ENCODE measurements at regions not wholly inside any gene's neighbourhood (a gene's known extent, or its start where the extent isn't known, plus 50 kb on each side); places are given as distances from the start of the nearest gene placed in this dataset.

GRCh38 chr1:80915491-80915890 is 885.2 kb upstream of the ADGRL2 start:
- Histone ChIP-seq H3K36me3 (ENCODE audit: low read length) (no peaks in the 10 kb centered on the region), H3K79me2 (ENCODE audit: insufficient read depth, low read length) (no peaks in the 10 kb centered on the region), H3K9me2 (replicated peaks; ENCODE audit: insufficient read depth, low read length) (no peaks in the 10 kb centered on the region), H3K27me3 (ENCODE audit: low read length) (no peaks in the 10 kb centered on the region), H4K20me1 (ENCODE audit: low read depth, low read length) (no peaks in the 10 kb centered on the region), H3K4me2 (ENCODE audit: low read depth, low read length, poor library complexity, severe bottlenecking) (no peak overlapping the region), H3F3A (ENCODE audit: insufficient read depth) (no peaks in the 10 kb centered on the region), H3K9me3 (ENCODE audit: insufficient read depth, low read length) (no peaks in the 10 kb centered on the region), H3K27ac (ENCODE audit: low read depth, low read length) (no peak overlapping the region), H2AFZ (ENCODE audit: low read depth, low read length, severe bottlenecking) (no peak overlapping the region), H3K4me3 (ENCODE audit: insufficient read depth, low read length, poor library complexity, severe bottlenecking) (no peak overlapping the region), H3K9ac (ENCODE audit: low read length) (no peak overlapping the region)
- TF ChIP-seq CTCF (IDR thresholded peaks at IDR 0.05; ENCODE audit: insufficient read depth, low read length, poor library complexity, severe bottlenecking) (no peak), EZH2phosphoT487 (conservative IDR thresholded peaks at IDR 0.05; ENCODE audit: low read length) (no peak)

GRCh38 chr1:80910426-80910825 is 890.3 kb upstream of the ADGRL2 start:
- no peaks in the 10 kb centered on the region for H3K36me3 ChIP-seq (ENCODE audit: low read length)
- H3K9me2 ChIP-seq (replicated peaks; ENCODE audit: insufficient read depth, low read length) = no peaks in the 10 kb centered on the region
- no peaks in the 10 kb centered on the region for H3F3A ChIP-seq (ENCODE audit: insufficient read depth)
- no peaks in the 10 kb centered on the region for H3K27me3 ChIP-seq (ENCODE audit: low read length)
- H3K4me2 ChIP-seq (ENCODE audit: low read depth, low read length, poor library complexity, severe bottlenecking) = no peak overlapping the region
- no peaks in the 10 kb centered on the region for H3K9me3 ChIP-seq (ENCODE audit: insufficient read depth, low read length)
- H3K4me3 ChIP-seq (ENCODE audit: insufficient read depth, low read length, poor library complexity, severe bottlenecking) = no peak overlapping the region
- H3K27ac ChIP-seq (ENCODE audit: low read depth, low read length) = no peak overlapping the region
- TF ChIP-seq EZH2phosphoT487 (conservative IDR thresholded peaks at IDR 0.05; ENCODE audit: low read length) (no peak), CTCF (IDR thresholded peaks at IDR 0.05; ENCODE audit: insufficient read depth, low read length, poor library complexity, severe bottlenecking) (no peak)
- H4K20me1 ChIP-seq (ENCODE audit: low read depth, low read length) = no peaks in the 10 kb centered on the region
- H3K79me2 ChIP-seq (ENCODE audit: insufficient read depth, low read length) = no peaks in the 10 kb centered on the region
- H3K9ac ChIP-seq (ENCODE audit: low read length) = no peak overlapping the region
- H2AFZ ChIP-seq (ENCODE audit: low read depth, low read length, severe bottlenecking) = no peak overlapping the region

- no peak overlapping the region for H3K9ac ChIP-seq (ENCODE audit: low read length)
- H3K36me3 ChIP-seq (ENCODE audit: low read length) = no peaks in the 10 kb centered on the region
- H4K20me1 ChIP-seq (ENCODE audit: low read depth, low read length) = no peaks in the 10 kb centered on the region
- H3K27me3 ChIP-seq (ENCODE audit: low read length) = no peaks in the 10 kb centered on the region
- no peak for TF ChIP-seq EZH2phosphoT487 (conservative IDR thresholded peaks at IDR 0.05; ENCODE audit: low read length)
- no peak for TF ChIP-seq CTCF (IDR thresholded peaks at IDR 0.05; ENCODE audit: insufficient read depth, low read length, poor library complexity, severe bottlenecking)
- H2AFZ ChIP-seq (ENCODE audit: low read depth, low read length, severe bottlenecking) = no peak overlapping the region
- H3K79me2 ChIP-seq (ENCODE audit: insufficient read depth, low read length) = no peaks in the 10 kb centered on the region
- H3K9me3 ChIP-seq (ENCODE audit: insufficient read depth, low read length) = no peaks in the 10 kb centered on the region
- H3K27ac ChIP-seq (ENCODE audit: low read depth, low read length) = no peak overlapping the region
- H3F3A ChIP-seq (ENCODE audit: insufficient read depth) = no peaks in the 10 kb centered on the region
- H3K4me2 ChIP-seq (ENCODE audit: low read depth, low read length, poor library complexity, severe bottlenecking) = no peak overlapping the region
- no peaks in the 10 kb centered on the region for H3K9me2 ChIP-seq (replicated peaks; ENCODE audit: insufficient read depth, low read length)
- H3K4me3 ChIP-seq (ENCODE audit: insufficient read depth, low read length, poor library complexity, severe bottlenecking) = no peak overlapping the region
These were observed 891.5 kb upstream of the ADGRL2 start for GRCh38 chr1:80909172-80909784.

All from SU-DHL-6 (cell line).